ENCODE measurements at regions not wholly inside any gene's neighbourhood (a gene's known extent, or its start where the extent isn't known, plus 50 kb on each side); places are given as distances from the start of the nearest gene placed in this dataset.

DNA sequence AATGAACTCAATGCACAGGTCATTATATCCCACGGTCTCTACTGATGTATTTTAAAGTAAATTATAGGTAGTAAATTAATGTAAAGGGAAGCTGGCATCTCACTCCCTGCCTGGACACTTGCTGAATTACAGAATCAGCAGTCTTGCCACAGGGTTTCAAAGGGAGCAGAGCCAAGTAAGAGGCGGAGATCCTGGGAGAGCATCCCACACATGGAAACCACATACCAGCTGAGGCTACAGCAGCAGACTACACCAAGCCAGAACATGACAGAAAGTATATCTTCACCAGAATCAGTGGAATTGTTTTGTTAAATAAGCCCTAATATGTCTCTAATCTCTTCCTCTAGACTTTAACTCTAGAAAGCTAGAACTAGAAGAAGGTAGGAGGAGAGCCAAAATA, 1689.2 kb upstream of the WWC1 start:
- no peak overlapping the region for H3K27ac ChIP-seq (ENCODE audit: low read length, poor library complexity, severe bottlenecking)
- H3K79me1 ChIP-seq (replicated peaks; ENCODE audit: low read length, poor library complexity, severe bottlenecking): no peaks in the 10 kb centered on the region
- H2BK12ac ChIP-seq (ENCODE audit: low read length in 2 of 2): no peak overlapping the region
- H3K4me3 ChIP-seq (ENCODE audit: insufficient read depth in 1 of 2, low read depth in 1 of 2, low read length in 2 of 2): no peak overlapping the region
- no peak overlapping the region for H3K4ac ChIP-seq (ENCODE audit: low read depth in 1 of 2, low read length in 2 of 2)
- no peak overlapping the region for H3K23ac ChIP-seq (ENCODE audit: low read length in 2 of 2)
- DNase-seq: no peak
- H2BK15ac ChIP-seq (ENCODE audit: low read depth, poor library complexity, severe bottlenecking): no peak overlapping the region
- no peaks in the 10 kb centered on the region for H3K4me1 ChIP-seq (ENCODE audit: control insufficient read depth, insufficient read depth, low read depth, low read length)
- H3K4me2 ChIP-seq (ENCODE audit: low read length, poor library complexity, severe bottlenecking): no peak overlapping the region
- 90% methylated on average over 2 of the region's 2 CpGs for WGBS
- no peak overlapping the region for H2BK120ac ChIP-seq (ENCODE audit: low read depth, low read length)
- no peak overlapping the region for H4K8ac ChIP-seq (ENCODE audit: low read length)
- H3K27me3 ChIP-seq (ENCODE audit: control insufficient read depth in 1 of 2, insufficient read depth in 1 of 2, low read length in 2 of 2): no peaks in the 10 kb centered on the region
- no peak overlapping the region for H2AFZ ChIP-seq (ENCODE audit: low read depth, low read length)
- H2BK5ac ChIP-seq (ENCODE audit: low read depth, low read length, poor library complexity, severe bottlenecking): no peak overlapping the region
- H2AK5ac ChIP-seq (ENCODE audit: low read length, severe bottlenecking): no peak overlapping the region
- H3K18ac ChIP-seq (ENCODE audit: low read depth in 1 of 2, low read length in 2 of 2): no peak overlapping the region
- no peaks in the 10 kb centered on the region for H3K36me3 ChIP-seq (ENCODE audit: control insufficient read depth in 1 of 2, insufficient read depth in 2 of 2, low read depth in 1 of 2, low read length in 2 of 2)
- no peak overlapping the region for H3K9ac ChIP-seq (ENCODE audit: low read length)
- no peak overlapping the region for H4K91ac ChIP-seq (ENCODE audit: low read length)
- H3K9me3 ChIP-seq (ENCODE audit: control insufficient read depth, low read length): peaks cover 28% of the 10 kb centered on the region
- H3K14ac ChIP-seq (ENCODE audit: low read length in 2 of 2): no peak overlapping the region

DNA sequence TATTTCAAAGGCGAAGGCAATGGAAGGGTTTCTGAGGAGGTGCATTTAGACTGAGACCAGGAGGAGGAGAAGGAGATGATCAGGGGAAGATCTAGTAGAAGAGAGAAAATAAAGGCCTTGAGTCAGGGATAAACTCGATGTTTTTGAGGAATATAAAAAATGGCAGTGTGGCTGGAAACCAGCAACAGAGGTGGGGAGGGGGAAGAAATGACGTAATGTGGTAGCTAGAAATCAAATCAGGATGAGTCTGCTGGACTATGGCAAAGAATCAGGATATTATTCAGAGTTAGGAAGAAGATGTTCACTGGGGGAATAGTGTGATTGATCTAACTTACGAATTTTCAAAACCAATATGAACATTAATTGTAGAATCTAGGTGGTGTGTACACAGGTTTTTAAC, 1673.9 kb upstream of the WWC1 start:
- Histone ChIP-seq H3K18ac (ENCODE audit: low read depth in 1 of 2, low read length in 2 of 2) (no peak overlapping the region), H2AK5ac (ENCODE audit: low read length, severe bottlenecking) (no peak overlapping the region), H2AFZ (ENCODE audit: low read depth, low read length) (no peak overlapping the region), H2BK120ac (ENCODE audit: low read depth, low read length) (no peak overlapping the region), H4K8ac (ENCODE audit: low read length) (no peak overlapping the region), H3K4ac (ENCODE audit: low read depth in 1 of 2, low read length in 2 of 2) (no peak overlapping the region), H3K9ac (ENCODE audit: low read length) (no peak overlapping the region), H3K36me3 (ENCODE audit: control insufficient read depth in 1 of 2, insufficient read depth in 2 of 2, low read depth in 1 of 2, low read length in 2 of 2) (no peaks in the 10 kb centered on the region), H2BK5ac (ENCODE audit: low read depth, low read length, poor library complexity, severe bottlenecking) (no peak overlapping the region), H3K4me3 (ENCODE audit: insufficient read depth in 1 of 2, low read depth in 1 of 2, low read length in 2 of 2) (no peak overlapping the region), H2BK15ac (ENCODE audit: low read depth, poor library complexity, severe bottlenecking) (no peak overlapping the region), H3K79me1 (replicated peaks; ENCODE audit: low read length, poor library complexity, severe bottlenecking) (no peaks in the 10 kb centered on the region), H3K9me3 (ENCODE audit: control insufficient read depth, low read length) (peaks cover 34% of the 10 kb centered on the region), H3K4me2 (ENCODE audit: low read length, poor library complexity, severe bottlenecking) (no peak overlapping the region), H3K4me1 (ENCODE audit: control insufficient read depth, insufficient read depth, low read depth, low read length) (no peaks in the 10 kb centered on the region), H2BK12ac (ENCODE audit: low read length in 2 of 2) (no peak overlapping the region), H3K27ac (ENCODE audit: low read length, poor library complexity, severe bottlenecking) (no peak overlapping the region), H3K27me3 (ENCODE audit: control insufficient read depth in 1 of 2, insufficient read depth in 1 of 2, low read length in 2 of 2) (no peaks in the 10 kb centered on the region), H3K23ac (ENCODE audit: low read length in 2 of 2) (no peak overlapping the region), H4K91ac (ENCODE audit: low read length) (no peak overlapping the region), H3K14ac (ENCODE audit: low read length in 2 of 2) (no peak overlapping the region)
- 86% methylated on average over 3 of the region's 4 CpGs for WGBS
- DNase-seq: no peak

DNA sequence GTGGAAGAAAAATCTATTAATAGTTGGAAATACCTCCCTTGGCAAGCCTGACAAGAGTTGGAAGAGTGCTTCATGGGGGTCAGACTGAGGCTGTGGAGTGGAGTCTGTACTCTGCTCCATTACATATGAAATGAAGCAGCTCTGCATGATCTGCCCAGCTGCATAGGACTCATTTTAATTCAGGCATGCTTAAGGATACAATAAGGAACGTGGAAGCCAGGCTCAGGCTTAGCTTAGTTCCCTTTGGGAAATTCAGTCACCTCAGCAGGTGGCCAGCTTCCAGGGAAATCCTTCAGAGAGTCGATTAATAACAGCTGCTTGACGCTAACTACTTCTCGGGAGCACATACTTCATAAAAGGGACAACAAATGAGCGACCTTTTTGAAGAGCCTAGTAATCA, 1672.9 kb upstream of the WWC1 start:
- no peak for DNase-seq
- Histone ChIP-seq H3K9ac (ENCODE audit: low read length) (no peak overlapping the region), H3K79me1 (replicated peaks; ENCODE audit: low read length, poor library complexity, severe bottlenecking) (no peaks in the 10 kb centered on the region), H3K27me3 (ENCODE audit: control insufficient read depth in 1 of 2, insufficient read depth in 1 of 2, low read length in 2 of 2) (no peaks in the 10 kb centered on the region), H3K18ac (ENCODE audit: low read depth in 1 of 2, low read length in 2 of 2) (no peak overlapping the region), H2BK5ac (ENCODE audit: low read depth, low read length, poor library complexity, severe bottlenecking) (no peak overlapping the region), H3K4me3 (ENCODE audit: insufficient read depth in 1 of 2, low read depth in 1 of 2, low read length in 2 of 2) (no peak overlapping the region), H2AFZ (ENCODE audit: low read depth, low read length) (no peak overlapping the region), H2BK120ac (ENCODE audit: low read depth, low read length) (no peak overlapping the region), H4K8ac (ENCODE audit: low read length) (no peak overlapping the region), H3K27ac (ENCODE audit: low read length, poor library complexity, severe bottlenecking) (no peak overlapping the region), H3K23ac (ENCODE audit: low read length in 2 of 2) (no peak overlapping the region), H3K14ac (ENCODE audit: low read length in 2 of 2) (no peak overlapping the region), H3K4me2 (ENCODE audit: low read length, poor library complexity, severe bottlenecking) (no peak overlapping the region), H3K4ac (ENCODE audit: low read depth in 1 of 2, low read length in 2 of 2) (no peak overlapping the region), H2BK12ac (ENCODE audit: low read length in 2 of 2) (no peak overlapping the region), H3K9me3 (ENCODE audit: control insufficient read depth, low read length) (peaks cover 41% of the 10 kb centered on the region), H4K91ac (ENCODE audit: low read length) (no peak overlapping the region), H3K4me1 (ENCODE audit: control insufficient read depth, insufficient read depth, low read depth, low read length) (no peaks in the 10 kb centered on the region), H3K36me3 (ENCODE audit: control insufficient read depth in 1 of 2, insufficient read depth in 2 of 2, low read depth in 1 of 2, low read length in 2 of 2) (no peaks in the 10 kb centered on the region), H2BK15ac (ENCODE audit: low read depth, poor library complexity, severe bottlenecking) (no peak overlapping the region), H2AK5ac (ENCODE audit: low read length, severe bottlenecking) (no peak overlapping the region)
- 82% methylated on average over 5 of the region's 5 CpGs for whole genome bisulfite sequencing

DNA sequence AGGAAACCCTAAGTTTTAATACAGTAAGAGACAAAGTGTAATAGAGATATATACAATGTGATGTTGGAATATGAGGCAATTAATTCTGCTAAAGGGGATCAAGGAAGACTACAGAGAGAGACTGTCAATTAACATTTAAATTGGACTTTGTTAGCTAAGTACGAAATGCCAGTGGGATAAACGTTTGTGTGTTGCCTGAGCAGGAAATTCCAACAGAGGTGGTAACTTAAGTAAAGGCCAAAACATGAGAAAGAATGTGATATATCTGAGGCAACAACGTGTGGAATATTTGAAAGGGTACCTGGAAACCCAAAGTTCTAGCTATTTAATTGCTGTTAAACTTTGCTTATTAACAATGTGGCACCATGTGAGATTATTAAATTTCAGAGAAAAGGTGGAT, 1666.9 kb upstream of the WWC1 start:
- DNase-seq: peak; percentile 8
- no peaks in the 10 kb centered on the region for H3K79me1 ChIP-seq (replicated peaks; ENCODE audit: low read length, poor library complexity, severe bottlenecking)
- 1% methylated on average over 3 of the region's 3 CpGs for WGBS
- H4K8ac ChIP-seq (ENCODE audit: low read length): no peak overlapping the region
- no peaks in the 10 kb centered on the region for H3K27me3 ChIP-seq (ENCODE audit: control insufficient read depth in 1 of 2, insufficient read depth in 1 of 2, low read length in 2 of 2)
- H3K4me1 ChIP-seq (ENCODE audit: control insufficient read depth, insufficient read depth, low read depth, low read length): no peaks in the 10 kb centered on the region
- no peak overlapping the region for H3K23ac ChIP-seq (ENCODE audit: low read length in 2 of 2)
- peaks cover 30% of the 10 kb centered on the region for H3K9me3 ChIP-seq (ENCODE audit: control insufficient read depth, low read length)
- H3K36me3 ChIP-seq (ENCODE audit: control insufficient read depth in 1 of 2, insufficient read depth in 2 of 2, low read depth in 1 of 2, low read length in 2 of 2): no peaks in the 10 kb centered on the region
- no peak overlapping the region for H3K18ac ChIP-seq (ENCODE audit: low read depth in 1 of 2, low read length in 2 of 2)
- no peak overlapping the region for H2AFZ ChIP-seq (ENCODE audit: low read depth, low read length)
- no peak overlapping the region for H2BK120ac ChIP-seq (ENCODE audit: low read depth, low read length)
- no peak overlapping the region for H2BK15ac ChIP-seq (ENCODE audit: low read depth, poor library complexity, severe bottlenecking)
- no peak overlapping the region for H3K4me3 ChIP-seq (ENCODE audit: insufficient read depth in 1 of 2, low read depth in 1 of 2, low read length in 2 of 2)
- H4K91ac ChIP-seq (ENCODE audit: low read length): no peak overlapping the region
- no peak overlapping the region for H2AK5ac ChIP-seq (ENCODE audit: low read length, severe bottlenecking)
- H3K27ac ChIP-seq (ENCODE audit: low read length, poor library complexity, severe bottlenecking): no peak overlapping the region
- H3K4ac ChIP-seq (ENCODE audit: low read depth in 1 of 2, low read length in 2 of 2): no peak overlapping the region
- H3K9ac ChIP-seq (ENCODE audit: low read length): no peak overlapping the region
- no peak overlapping the region for H3K14ac ChIP-seq (ENCODE audit: low read length in 2 of 2)
- H3K4me2 ChIP-seq (ENCODE audit: low read length, poor library complexity, severe bottlenecking): no peak overlapping the region
- no peak overlapping the region for H2BK12ac ChIP-seq (ENCODE audit: low read length in 2 of 2)
- H2BK5ac ChIP-seq (ENCODE audit: low read depth, low read length, poor library complexity, severe bottlenecking): no peak overlapping the region
